ENCODE measurements at regions not wholly inside any gene's neighbourhood (a gene's known extent, or its start where the extent isn't known, plus 50 kb on each side); places are given as distances from the start of the nearest gene placed in this dataset.

GRCh38 chr3:102099913-102100312, 250.6 kb downstream of the NFKBIZ start:
- ChIA-PET CTCF (no interaction called here), POLR2A (no interaction called here)
- Histone ChIP-seq H3K4me1 (ENCODE audit: control insufficient read depth, extremely low read depth, insufficient read depth, low read length) (peaks cover 3% of the 10 kb centered on the region), H3K9ac (replicated peaks; ENCODE audit: extremely low read depth, insufficient read depth, low read length) (no peak overlapping the region), H4K20me1 (replicated peaks; ENCODE audit: control insufficient read depth, extremely low read depth, insufficient read depth, low read length) (no peaks in the 10 kb centered on the region), H3K36me3 (ENCODE audit: control insufficient read depth in 2 of 2, extremely low read depth in 1 of 2, insufficient read depth in 2 of 2, low read length in 2 of 2) (no peaks in the 10 kb centered on the region), H3K27ac (ENCODE audit: insufficient read depth, low read depth, low read length) (no peak overlapping the region), H3K9me3 (replicated peaks; ENCODE audit: control insufficient read depth, insufficient read depth, low read length) (no peaks in the 10 kb centered on the region), H2AFZ (ENCODE audit: low read depth, low read length) (no peak overlapping the region), H3K4me3 (replicated peaks in 1 of 3; ENCODE audit: insufficient read depth in 1 of 3, low read depth in 1 of 3, low read length in 3 of 3) (no peak overlapping the region), H3K79me2 (ENCODE audit: control insufficient read depth, insufficient read depth, low read length) (no peaks in the 10 kb centered on the region), H3K9me1 (replicated peaks; ENCODE audit: control insufficient read depth, extremely low read depth, insufficient read depth, low read length) (no peaks in the 10 kb centered on the region), H3K4me2 (ENCODE audit: insufficient read depth, low read length) (no peak overlapping the region), H3K27me3 (ENCODE audit: control insufficient read depth in 2 of 2, insufficient read depth in 2 of 2, low read length in 2 of 2) (no peaks in the 10 kb centered on the region)
- dilution Hi-C loops (cut with MboI; ENCODE audit: extremely low pct_ligation_motif_present, low sequenced_read_pairs) = no loop called here
- BruUV-seq (replicated peaks) = no TSS peak
- intact Hi-C loops (cut with micrococcal nuclease) = no loop called here
- FAIRE-seq (no peak), DNase-seq (ENCODE audit: low read depth, low spot score) (no peak)
- TF ChIP-seq MYC (IDR thresholded peaks at IDR 0.05; ENCODE audit: low read depth, low read length) = no peak
- no peak for TF ChIP-seq JUN (IDR thresholded peaks at IDR 0.05; ENCODE audit: borderline replicate concordance, insufficient read depth, insufficient read length, low read depth)
- TF ChIP-seq FOS (IDR thresholded peaks at IDR 0.05; ENCODE audit: borderline replicate concordance, insufficient read depth, low read length) = no peak
- TF ChIP-seq MAX (IDR thresholded peaks at IDR 0.05; ENCODE audit: insufficient read depth, insufficient read length) = no peak
- no peak for TF ChIP-seq GATA2 (IDR thresholded peaks at IDR 0.05; ENCODE audit: insufficient read depth, insufficient read length, low read depth, low read length)
- no peak for TF ChIP-seq EZH2 (IDR thresholded peaks at IDR 0.05; ENCODE audit: borderline replicate concordance, low read depth, low read length, severe bottlenecking)
- no peak for TF ChIP-seq POLR2A (IDR thresholded peaks at IDR 0.05; ENCODE audit: low read depth, low read length)
- TF ChIP-seq CTCF (IDR thresholded peaks at IDR 0.05; ENCODE audit: extremely low read depth in 1 of 2, insufficient read depth in 1 of 2, low read depth in 1 of 2, low read length in 2 of 2) = no peak
- TF ChIP-seq POLR2AphosphoS5 (IDR thresholded peaks at IDR 0.05; ENCODE audit: insufficient read depth, low read depth, low read length) = no peak
